ENCODE measurements at regions not wholly inside any gene's neighbourhood (a gene's known extent, or its start where the extent isn't known, plus 50 kb on each side); places are given as distances from the start of the nearest gene placed in this dataset.

DNA sequence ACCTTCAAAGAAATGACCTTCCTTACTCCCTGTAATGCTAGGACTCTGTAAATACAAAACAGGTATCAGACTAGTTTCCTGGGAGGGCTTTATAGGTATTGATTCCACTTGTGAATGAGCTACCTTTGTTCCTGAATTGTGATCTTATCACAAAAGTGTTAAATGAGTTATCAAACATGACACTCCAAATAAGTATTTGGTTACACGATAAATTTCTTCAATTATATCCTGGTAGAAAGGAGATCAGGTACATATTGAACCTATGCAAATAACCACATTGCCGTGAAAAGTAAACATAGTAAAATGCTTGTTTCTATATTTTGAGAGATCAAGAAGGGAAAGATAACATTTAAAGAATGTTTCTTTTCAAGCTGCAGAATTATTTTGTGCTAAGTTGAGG, 285.3 kb downstream of the HIVEP2 start:
- peaks cover 13% of the 10 kb centered on the region for H3K9me3 Mint-ChIP-seq
- no peak for DNase-seq
- no peaks in the 10 kb centered on the region for H3K4me1 Mint-ChIP-seq
- POLR2A ChIA-PET = no interaction called here
- H3K27me3 Mint-ChIP-seq = peaks cover 4% of the 10 kb centered on the region
- H3K4me3 Mint-ChIP-seq = no peak overlapping the region
- no peak overlapping the region for H3K27ac Mint-ChIP-seq
- H3K36me3 Mint-ChIP-seq = peaks cover 9% of the 10 kb centered on the region
- ATAC-seq (ENCODE audit: low read depth) = no peak

DNA sequence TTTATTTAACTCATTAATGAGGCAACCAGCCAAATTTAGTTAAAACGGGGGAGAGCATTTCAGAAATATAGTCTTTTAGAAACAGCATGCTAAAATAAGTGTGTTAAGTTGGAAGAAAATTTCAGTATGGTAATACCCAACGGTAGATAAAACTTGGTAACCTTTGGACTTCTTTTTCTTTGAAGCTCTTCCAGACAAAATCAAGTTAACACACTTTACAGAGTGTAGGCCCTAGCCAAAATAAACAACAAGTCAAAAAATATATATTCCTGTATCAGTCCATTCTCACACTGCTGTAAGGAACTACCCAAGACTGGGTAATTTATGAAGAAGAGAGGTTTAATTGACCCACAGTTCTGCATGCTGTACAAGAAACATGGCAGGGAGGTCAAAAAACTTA, 279.6 kb downstream of the HIVEP2 start:
- no peak for DNase-seq
- Mint-ChIP-seq H3K27me3 (no peaks in the 10 kb centered on the region), H3K27ac (no peak overlapping the region), H3K4me1 (peaks cover 4% of the 10 kb centered on the region), H3K9me3 (peaks cover 18% of the 10 kb centered on the region), H3K4me3 (no peak overlapping the region), H3K36me3 (peaks cover 14% of the 10 kb centered on the region)
- ATAC-seq (ENCODE audit: low read depth) = no peak
- POLR2A ChIA-PET = no interaction called here

DNA sequence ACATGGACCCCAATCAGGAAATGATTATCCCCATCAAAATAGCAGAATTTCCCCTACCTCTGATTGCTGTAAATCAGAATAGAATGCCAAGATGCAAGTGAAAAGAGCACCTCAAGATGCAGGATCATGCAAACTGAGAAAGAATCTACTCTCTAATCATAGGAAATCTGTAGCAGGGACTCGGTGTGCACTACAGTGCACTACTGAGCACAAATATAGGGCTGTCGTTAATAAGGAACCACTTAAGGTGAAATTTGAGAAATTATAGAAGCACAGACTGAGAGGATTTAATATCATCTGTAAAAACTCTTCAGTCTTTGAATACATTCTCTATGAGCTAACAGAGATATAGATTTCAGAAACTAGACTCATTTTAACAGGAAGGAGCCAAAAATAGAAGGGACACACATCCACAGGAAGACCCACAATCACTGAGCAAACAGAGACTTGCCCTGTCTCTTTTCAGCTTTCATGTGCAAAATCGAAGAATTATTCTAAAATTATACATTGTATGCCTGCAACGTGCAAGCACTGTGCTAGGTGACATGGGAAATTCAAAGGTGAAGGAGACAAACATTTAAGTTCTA, 278.3 kb downstream of the HIVEP2 start:
- H3K36me3 Mint-ChIP-seq = peaks cover 18% of the 10 kb centered on the region
- no peak overlapping the region for H3K27ac Mint-ChIP-seq
- no peaks in the 10 kb centered on the region for H3K27me3 Mint-ChIP-seq
- no peak overlapping the region for H3K4me3 Mint-ChIP-seq
- POLR2A ChIA-PET = no interaction called here
- H3K9me3 Mint-ChIP-seq = peaks cover 21% of the 10 kb centered on the region
- peaks cover 4% of the 10 kb centered on the region for H3K4me1 Mint-ChIP-seq
- no peak for ATAC-seq (ENCODE audit: low read depth)
- DNase-seq = no peak

DNA sequence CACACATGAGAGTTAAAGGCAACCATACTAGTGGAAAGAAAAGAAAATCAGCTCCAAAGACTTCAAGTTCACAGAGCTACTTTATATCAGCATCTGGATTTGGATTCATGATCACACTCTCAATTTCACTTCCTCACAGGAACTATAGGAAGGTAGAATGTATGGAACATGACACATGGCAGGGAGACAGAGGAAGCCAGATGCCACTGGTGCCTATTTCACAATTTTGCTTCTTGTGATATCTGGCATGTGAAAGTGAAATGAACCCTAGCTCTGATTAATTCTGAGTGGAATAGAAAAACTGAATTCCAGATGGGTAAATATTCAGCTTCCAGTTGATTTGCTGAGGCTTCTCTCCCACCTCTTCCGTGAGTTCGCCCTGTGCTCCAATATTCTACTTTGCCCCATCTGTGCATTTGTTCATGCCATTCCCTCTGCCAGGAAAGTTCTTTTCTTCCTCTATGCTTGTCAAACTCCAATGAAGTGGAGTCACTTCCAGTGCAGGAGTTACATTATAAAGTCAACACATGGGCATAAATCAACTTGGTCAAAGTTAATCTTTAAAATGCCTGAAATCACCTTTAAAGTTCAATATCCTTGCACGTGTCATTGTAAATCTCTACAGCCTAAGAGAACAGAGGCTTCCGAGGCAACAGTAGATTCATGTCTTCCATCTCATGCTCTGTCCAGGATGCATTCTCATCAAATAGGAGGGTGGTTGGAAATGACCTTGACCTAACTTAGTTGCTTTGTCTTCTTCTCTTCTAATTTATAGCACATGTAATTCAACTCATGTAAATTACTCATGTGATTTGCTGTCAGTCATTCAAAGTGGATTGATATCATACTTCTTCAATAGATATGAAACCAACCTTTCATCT, 275.3 kb downstream of the HIVEP2 start:
- ATAC-seq (ENCODE audit: low read depth) = no peak
- Mint-ChIP-seq H3K4me3 (no peak overlapping the region), H3K36me3 (peaks cover 9% of the 10 kb centered on the region), H3K27me3 (peaks cover 7% of the 10 kb centered on the region), H3K9me3 (peaks cover 9% of the 10 kb centered on the region), H3K27ac (no peak overlapping the region), H3K4me1 (peaks cover 4% of the 10 kb centered on the region)
- no peak for DNase-seq
- POLR2A ChIA-PET = no interaction called here

DNA sequence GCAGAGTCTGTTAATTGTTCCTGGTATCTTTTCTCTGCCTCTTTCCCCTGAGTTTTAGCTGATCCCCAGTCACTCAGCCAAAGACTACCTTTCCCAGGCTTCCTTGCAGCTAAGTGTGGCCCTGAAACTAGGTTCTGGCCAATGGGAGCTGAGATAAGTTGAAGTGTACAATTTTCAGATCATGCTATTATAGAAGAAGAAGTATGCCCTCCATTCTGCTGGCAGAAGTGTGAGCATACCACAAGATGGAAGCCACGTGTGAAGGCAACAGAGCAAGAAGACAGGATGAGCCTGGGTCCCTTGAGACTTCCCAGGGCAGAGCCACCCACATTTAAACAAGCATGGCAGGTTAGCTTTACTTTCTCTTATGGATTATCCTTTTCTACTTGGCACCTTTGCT, 273.2 kb downstream of the HIVEP2 start:
- DNase-seq (no peak), ATAC-seq (ENCODE audit: low read depth) (no peak)
- H3K27ac Mint-ChIP-seq = no peak overlapping the region
- H3K9me3 Mint-ChIP-seq = peaks cover 6% of the 10 kb centered on the region
- peaks cover 6% of the 10 kb centered on the region for H3K36me3 Mint-ChIP-seq
- peaks cover 2% of the 10 kb centered on the region for H3K4me1 Mint-ChIP-seq
- no peak overlapping the region for H3K4me3 Mint-ChIP-seq
- peaks cover 10% of the 10 kb centered on the region for H3K27me3 Mint-ChIP-seq
- POLR2A ChIA-PET = no interaction called here

DNA sequence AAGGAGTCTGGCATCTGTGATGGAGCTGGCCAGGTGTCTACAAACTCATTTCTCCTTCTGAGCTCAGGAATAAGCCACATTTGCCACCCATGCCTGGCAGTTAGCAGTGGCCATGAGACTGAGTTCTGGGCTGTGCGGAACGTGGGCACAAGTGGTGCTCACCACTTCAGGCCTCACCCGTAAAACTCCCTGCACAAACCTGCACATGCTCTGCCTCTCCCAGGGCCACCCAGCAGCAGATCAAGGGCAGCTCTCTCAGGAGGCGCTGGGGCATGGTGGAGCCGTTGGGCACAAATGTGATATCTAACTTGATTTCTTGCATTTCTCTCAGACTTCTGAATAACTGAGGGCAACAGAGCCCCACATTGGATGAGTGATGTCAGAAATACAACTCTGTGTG, 269.5 kb downstream of the HIVEP2 start:
- POLR2A ChIA-PET = no interaction called here

DNA sequence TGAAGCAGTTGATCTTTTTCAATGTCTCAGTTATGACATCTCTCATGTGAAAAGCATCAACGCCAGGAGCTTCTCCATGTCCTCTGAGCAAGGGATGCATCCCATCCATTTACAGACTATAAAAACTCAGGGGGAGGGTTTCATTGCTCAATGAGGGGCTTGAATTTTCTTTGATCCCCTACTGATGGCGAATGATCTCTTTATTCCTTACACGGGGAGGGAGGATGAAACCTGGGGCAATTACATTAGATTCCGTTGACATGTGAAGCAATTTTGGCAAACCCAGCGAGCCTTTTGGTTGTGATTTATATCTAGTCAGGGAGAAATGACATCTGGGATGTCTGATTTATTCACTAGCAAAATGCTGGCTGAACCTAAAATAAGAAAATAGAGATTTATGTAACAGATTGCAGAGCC, 268.9 kb downstream of the HIVEP2 start:
- H3K27me3 Mint-ChIP-seq = peaks cover 10% of the 10 kb centered on the region
- POLR2A ChIA-PET = no interaction called here
- no peak overlapping the region for H3K27ac Mint-ChIP-seq
- ATAC-seq (ENCODE audit: low read depth) = no peak
- H3K36me3 Mint-ChIP-seq = peaks cover 5% of the 10 kb centered on the region
- DNase-seq = no peak
- peaks cover 15% of the 10 kb centered on the region for H3K4me1 Mint-ChIP-seq
- H3K4me3 Mint-ChIP-seq = no peak overlapping the region
- H3K9me3 Mint-ChIP-seq = peaks cover 3% of the 10 kb centered on the region

More for the DNA sequence above, 269.5 kb downstream of the HIVEP2 start:
- DNase-seq (no peak), ATAC-seq (ENCODE audit: low read depth) (no peak)
- Mint-ChIP-seq H3K4me3 (no peak overlapping the region), H3K27ac (no peak overlapping the region), H3K4me1 (peaks cover 11% of the 10 kb centered on the region), H3K9me3 (peaks cover 4% of the 10 kb centered on the region), H3K36me3 (peaks cover 6% of the 10 kb centered on the region), H3K27me3 (peaks cover 10% of the 10 kb centered on the region)

DNA sequence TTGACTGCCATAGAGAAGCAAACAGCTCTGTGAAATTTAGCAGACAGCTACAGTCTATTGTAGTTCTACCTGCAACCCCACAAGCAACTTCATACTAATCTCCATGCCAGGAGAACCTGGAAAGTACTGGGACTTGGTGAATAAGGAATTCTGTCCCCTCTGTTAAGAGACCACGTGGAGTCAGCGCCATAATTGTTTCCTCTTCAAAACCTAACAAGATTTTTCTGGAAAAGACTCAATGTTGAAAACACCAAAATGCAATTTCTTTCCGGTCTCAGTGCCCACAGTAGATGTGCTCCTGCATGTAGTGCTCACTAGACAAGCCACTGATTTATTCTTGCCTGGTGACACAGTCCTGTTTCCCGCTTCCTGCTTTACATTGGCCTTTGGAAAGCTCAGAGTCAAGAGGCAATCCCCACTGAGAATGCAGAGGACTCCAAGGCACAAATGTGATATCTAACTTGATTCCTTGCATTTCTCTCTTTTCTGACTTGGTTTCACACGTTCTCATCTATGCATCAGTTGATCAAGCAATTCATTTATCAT, 268.3 kb downstream of the HIVEP2 start:
- POLR2A ChIA-PET = no interaction called here
- H3K27me3 Mint-ChIP-seq = peaks cover 10% of the 10 kb centered on the region
- DNase-seq (no peak), ATAC-seq (ENCODE audit: low read depth) (no peak)
- H3K36me3 Mint-ChIP-seq = peaks cover 2% of the 10 kb centered on the region
- no peak overlapping the region for H3K27ac Mint-ChIP-seq
- H3K9me3 Mint-ChIP-seq = peaks cover 1% of the 10 kb centered on the region
- H3K4me1 Mint-ChIP-seq = peaks cover 16% of the 10 kb centered on the region
- no peak overlapping the region for H3K4me3 Mint-ChIP-seq

DNA sequence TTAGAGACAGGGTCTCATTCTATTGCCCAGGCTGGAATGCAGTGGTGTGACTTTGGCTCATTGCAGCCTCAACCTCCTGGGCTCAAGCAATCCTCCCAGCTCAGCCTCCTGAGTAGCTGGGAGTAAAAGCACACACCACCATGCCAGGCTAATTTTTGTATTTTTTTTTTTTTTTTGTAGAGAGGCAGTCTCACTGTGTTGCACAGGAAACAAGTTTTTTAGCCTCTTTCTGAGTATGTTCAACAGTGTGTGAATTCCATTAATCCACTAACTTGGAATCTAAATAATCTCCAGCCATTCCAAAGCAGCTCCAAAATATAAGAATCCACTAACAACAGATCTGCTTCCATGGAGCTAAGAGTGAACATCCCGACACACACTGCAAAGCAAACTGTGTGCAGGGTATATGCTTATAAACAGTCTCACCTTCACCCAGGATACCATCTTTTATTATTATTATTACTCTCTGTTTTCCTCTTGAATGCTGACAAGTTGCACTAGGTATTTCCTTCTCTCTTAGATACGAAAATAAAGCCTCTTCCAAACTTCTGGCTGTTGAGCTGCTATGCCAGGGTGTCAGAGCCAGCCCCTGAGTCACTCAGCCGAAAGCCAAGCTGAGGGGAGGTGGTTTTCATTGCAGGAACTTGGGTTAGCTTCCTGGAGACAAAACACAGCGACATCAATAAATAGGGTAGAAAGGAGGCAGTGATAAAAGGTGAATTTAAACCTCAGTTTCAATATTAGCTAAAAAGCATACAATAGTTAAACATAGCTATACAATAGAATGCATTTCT, 264.9 kb downstream of the HIVEP2 start:
- peaks cover 16% of the 10 kb centered on the region for H3K4me1 Mint-ChIP-seq
- ATAC-seq (ENCODE audit: low read depth) = peak; percentile 85
- peaks cover 2% of the 10 kb centered on the region for H3K27me3 Mint-ChIP-seq
- peaks cover 8% of the 10 kb centered on the region for H3K9me3 Mint-ChIP-seq
- no peak for DNase-seq
- H3K4me3 Mint-ChIP-seq = peak overlapping the region; percentile 44
- H3K27ac Mint-ChIP-seq = peak overlapping the region; percentile 65
- peaks cover 7% of the 10 kb centered on the region for H3K36me3 Mint-ChIP-seq
- POLR2A ChIA-PET = interaction anchor here (0.7 kb wide), 1 partner anchor 159 kb away, joined by 3 read pairs; no protein-coding TSS in a partner anchor

DNA sequence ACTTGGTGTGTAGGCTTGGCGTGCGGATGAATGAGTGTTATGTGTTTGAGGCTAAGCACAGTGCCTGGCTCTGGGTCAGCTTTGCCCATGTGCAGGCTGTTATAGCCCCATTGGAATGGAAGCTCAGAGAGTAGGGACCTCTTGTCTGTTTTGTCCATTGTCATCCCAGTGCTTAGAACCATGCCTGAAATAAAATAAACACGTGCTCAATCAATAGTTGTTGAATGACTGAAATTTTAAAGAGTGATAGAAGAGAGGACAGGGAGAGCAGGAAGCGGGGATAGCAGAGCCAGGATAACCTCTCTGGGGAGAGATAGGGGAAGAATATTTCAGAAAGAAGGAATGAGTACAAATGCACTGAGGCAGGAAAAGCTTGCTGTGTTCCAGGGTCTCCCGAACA, 263.9 kb downstream of the HIVEP2 start:
- POLR2A ChIA-PET = no interaction called here
- peaks cover 22% of the 10 kb centered on the region for H3K4me1 Mint-ChIP-seq
- DNase-seq (no peak), ATAC-seq (ENCODE audit: low read depth) (no peak)
- peaks cover 7% of the 10 kb centered on the region for H3K36me3 Mint-ChIP-seq
- H3K27ac Mint-ChIP-seq = no peak overlapping the region
- H3K4me3 Mint-ChIP-seq = no peak overlapping the region
- no peaks in the 10 kb centered on the region for H3K27me3 Mint-ChIP-seq
- H3K9me3 Mint-ChIP-seq = peaks cover 8% of the 10 kb centered on the region

DNA sequence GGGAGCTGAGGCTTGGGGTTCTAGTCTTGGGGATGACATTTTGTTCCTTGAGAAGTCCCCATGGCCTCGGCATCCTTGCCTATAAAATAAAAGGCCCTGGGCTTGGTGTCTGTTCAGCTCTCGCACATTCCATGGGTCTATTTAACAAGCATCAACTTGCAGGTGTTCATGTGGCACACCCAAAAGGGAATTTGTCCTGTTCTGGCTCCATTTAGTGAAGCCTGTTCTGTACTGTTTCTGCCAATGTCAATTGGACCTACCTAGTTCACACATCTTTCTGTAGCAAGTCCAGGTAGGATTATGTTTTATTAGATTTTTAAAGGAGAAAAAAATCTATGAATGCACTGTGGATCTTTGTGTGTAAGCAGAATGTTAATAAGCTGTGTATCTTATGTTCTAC, 262.0 kb downstream of the HIVEP2 start:
- Mint-ChIP-seq H3K36me3 (peaks cover 7% of the 10 kb centered on the region), H3K4me3 (no peak overlapping the region), H3K9me3 (peaks cover 8% of the 10 kb centered on the region), H3K27ac (no peak overlapping the region), H3K4me1 (peaks cover 24% of the 10 kb centered on the region), H3K27me3 (no peaks in the 10 kb centered on the region)
- POLR2A ChIA-PET = no interaction called here
- ATAC-seq (ENCODE audit: low read depth) (no peak), DNase-seq (no peak)

DNA sequence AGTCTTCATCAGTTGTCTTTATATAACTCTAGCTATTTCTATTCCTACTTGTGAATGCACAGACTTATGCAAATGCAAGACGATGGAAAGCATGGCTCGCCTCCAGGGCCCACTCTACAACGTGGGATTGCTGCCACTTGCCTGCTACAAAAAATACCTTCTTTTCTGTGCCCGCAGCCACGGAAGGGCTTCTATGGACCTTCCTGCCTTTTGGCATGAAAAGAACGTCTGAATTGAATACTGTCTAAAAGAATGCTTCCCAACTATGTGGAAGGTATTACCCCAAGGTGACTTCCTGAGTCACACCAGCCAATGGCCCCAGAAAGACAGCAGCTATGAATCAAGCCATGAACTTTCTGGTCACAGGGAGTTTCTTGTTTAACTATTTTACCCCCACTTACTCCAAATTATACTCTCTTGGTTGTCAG, 261.2 kb downstream of the HIVEP2 start:
- no peaks in the 10 kb centered on the region for H3K27me3 Mint-ChIP-seq
- H3K27ac Mint-ChIP-seq = no peak overlapping the region
- H3K9me3 Mint-ChIP-seq = peaks cover 8% of the 10 kb centered on the region
- no peak for ATAC-seq (ENCODE audit: low read depth)
- POLR2A ChIA-PET = no interaction called here
- H3K4me1 Mint-ChIP-seq = peaks cover 24% of the 10 kb centered on the region
- H3K36me3 Mint-ChIP-seq = peaks cover 6% of the 10 kb centered on the region
- H3K4me3 Mint-ChIP-seq = no peak overlapping the region
- DNase-seq = no peak

DNA sequence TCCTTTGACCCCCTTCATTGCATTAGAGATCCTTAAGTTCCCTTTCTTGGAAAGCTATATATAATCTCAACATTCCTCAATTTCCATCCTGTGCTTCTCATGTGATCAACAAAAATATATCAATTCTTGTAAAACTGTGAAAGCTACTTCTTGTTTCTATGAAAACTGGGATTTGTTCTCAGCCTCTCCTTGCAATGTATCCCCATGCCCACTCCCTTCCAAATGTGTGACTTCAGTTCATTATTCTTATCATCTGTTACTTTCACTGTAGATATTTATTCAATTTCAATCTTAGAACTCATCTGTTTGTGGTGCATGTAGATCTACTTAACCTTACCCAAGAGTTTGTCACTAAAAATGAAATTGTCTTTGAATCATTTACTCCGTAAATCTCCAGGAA, 260.6 kb downstream of the HIVEP2 start:
- Mint-ChIP-seq H3K27ac (no peak overlapping the region), H3K4me3 (no peak overlapping the region), H3K9me3 (peaks cover 8% of the 10 kb centered on the region), H3K36me3 (peaks cover 6% of the 10 kb centered on the region), H3K27me3 (no peaks in the 10 kb centered on the region), H3K4me1 (peaks cover 21% of the 10 kb centered on the region)
- DNase-seq = no peak
- POLR2A ChIA-PET = no interaction called here
- ATAC-seq (ENCODE audit: low read depth) = no peak
